AG09309 (cell line): ENCODE measurements at regions not wholly inside any gene's neighbourhood (a gene's known extent, or its start where the extent isn't known, plus 50 kb on each side); places are given as distances from the start of the nearest gene placed in this dataset.

Source experiments
- DNase-seq: peaks from one replicate; pipeline ENCODE4 v3.0.0-alpha.2; 2010; ENCODE audit warnings: low read depth
- H3K4me3 ChIP-seq: 2 replicates; pipeline ENCODE4 v1.5.1; 2011; ENCODE audit warnings: mild to moderate bottlenecking, low read depth, low read length, moderate library complexity; ENCODE audit not compliant: control insufficient read depth
- CTCF ChIP-seq: IDR thresholded peaks from 2 replicates; pipeline ENCODE4 v1.5.1; 2011; ENCODE audit warnings: mild to moderate bottlenecking, low read depth, low read length, inconsistent platforms; ENCODE audit not compliant: insufficient read depth, control insufficient read depth; ENCODE audit errors: missing control alignments

GRCh38 chr2:2795438-2796091 is 464.5 kb upstream of the MYT1L start:
- H3K4me3 ChIP-seq, result no peak overlapping the region
- no peak for TF ChIP-seq CTCF
- no peak for DNase-seq

- no peak overlapping the region for H3K4me3 ChIP-seq
- no peak for TF ChIP-seq CTCF
- no peak for DNase-seq
These were observed 463.0 kb upstream of the MYT1L start for GRCh38 chr2:2793925-2794560.

GRCh38 chr2:2793514-2793913 is 462.4 kb upstream of the MYT1L start:
- no peak for DNase-seq
- H3K4me3 ChIP-seq, result no peak overlapping the region
- TF ChIP-seq CTCF, result no peak

GRCh38 chr2:2791606-2792005 is 460.5 kb upstream of the MYT1L start:
- TF ChIP-seq CTCF, result no peak
- no peak for DNase-seq
- no peak overlapping the region for H3K4me3 ChIP-seq

GRCh38 chr2:2791031-2791430 is 460.0 kb upstream of the MYT1L start:
- H3K4me3 ChIP-seq, result no peak overlapping the region
- TF ChIP-seq CTCF, result no peak
- DNase-seq, result no peak

- TF ChIP-seq CTCF, result no peak
- no peak overlapping the region for H3K4me3 ChIP-seq
- no peak for DNase-seq
These were observed 457.0 kb upstream of the MYT1L start for GRCh38 chr2:2788076-2788475.
